ENCODE measurements at regions not wholly inside any gene's neighbourhood (a gene's known extent, or its start where the extent isn't known, plus 50 kb on each side); places are given as distances from the start of the nearest gene placed in this dataset.

DNA sequence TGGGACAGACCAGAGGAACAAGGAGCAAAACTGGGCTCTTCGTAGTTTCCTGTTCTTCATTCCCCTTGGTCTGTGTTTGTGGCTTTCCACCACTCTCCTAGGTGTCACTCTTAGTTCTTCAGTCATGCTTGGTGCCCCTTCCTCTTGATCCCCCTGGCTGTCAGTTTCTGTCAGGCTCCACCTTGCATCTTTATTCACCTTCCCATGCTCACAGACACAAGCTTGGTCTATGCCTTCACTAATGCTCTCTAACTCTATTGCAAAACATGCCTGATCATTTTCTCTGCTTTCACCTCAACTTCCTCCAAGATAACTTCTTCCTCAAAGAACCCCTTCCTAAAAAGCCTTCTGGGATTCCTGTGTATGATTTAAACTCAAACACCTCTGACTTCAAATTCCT lies 122.9 kb downstream of the GLUL start:
- TF ChIP-seq, protein P1, sequence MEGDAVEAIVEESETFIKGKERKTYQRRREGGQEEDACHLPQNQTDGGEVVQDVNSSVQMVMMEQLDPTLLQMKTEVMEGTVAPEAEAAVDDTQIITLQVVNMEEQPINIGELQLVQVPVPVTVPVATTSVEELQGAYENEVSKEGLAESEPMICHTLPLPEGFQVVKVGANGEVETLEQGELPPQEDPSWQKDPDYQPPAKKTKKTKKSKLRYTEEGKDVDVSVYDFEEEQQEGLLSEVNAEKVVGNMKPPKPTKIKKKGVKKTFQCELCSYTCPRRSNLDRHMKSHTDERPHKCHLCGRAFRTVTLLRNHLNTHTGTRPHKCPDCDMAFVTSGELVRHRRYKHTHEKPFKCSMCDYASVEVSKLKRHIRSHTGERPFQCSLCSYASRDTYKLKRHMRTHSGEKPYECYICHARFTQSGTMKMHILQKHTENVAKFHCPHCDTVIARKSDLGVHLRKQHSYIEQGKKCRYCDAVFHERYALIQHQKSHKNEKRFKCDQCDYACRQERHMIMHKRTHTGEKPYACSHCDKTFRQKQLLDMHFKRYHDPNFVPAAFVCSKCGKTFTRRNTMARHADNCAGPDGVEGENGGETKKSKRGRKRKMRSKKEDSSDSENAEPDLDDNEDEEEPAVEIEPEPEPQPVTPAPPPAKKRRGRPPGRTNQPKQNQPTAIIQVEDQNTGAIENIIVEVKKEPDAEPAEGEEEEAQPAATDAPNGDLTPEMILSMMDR (IDR thresholded peaks at IDR 0.05 in 2 of 3, conservative IDR thresholded peaks at IDR 0.05 in 1 of 3; ENCODE audit: insufficient read depth in 2 of 3, low read depth in 1 of 3, low read length in 3 of 3), result no peak
- TF ChIP-seq MAZ (CRISPR knock-in tag; conservative IDR thresholded peaks at IDR 0.05 in 1 of 2, IDR thresholded peaks at IDR 0.05 in 1 of 2), result no peak
- no peak for TF ChIP-seq SP1 (CRISPR knock-in tag; IDR thresholded peaks at IDR 0.05)

Data from K562 (cell line).